ENCODE measurements at regions not wholly inside any gene's neighbourhood (a gene's known extent, or its start where the extent isn't known, plus 50 kb on each side); places are given as distances from the start of the nearest gene placed in this dataset.

DNA sequence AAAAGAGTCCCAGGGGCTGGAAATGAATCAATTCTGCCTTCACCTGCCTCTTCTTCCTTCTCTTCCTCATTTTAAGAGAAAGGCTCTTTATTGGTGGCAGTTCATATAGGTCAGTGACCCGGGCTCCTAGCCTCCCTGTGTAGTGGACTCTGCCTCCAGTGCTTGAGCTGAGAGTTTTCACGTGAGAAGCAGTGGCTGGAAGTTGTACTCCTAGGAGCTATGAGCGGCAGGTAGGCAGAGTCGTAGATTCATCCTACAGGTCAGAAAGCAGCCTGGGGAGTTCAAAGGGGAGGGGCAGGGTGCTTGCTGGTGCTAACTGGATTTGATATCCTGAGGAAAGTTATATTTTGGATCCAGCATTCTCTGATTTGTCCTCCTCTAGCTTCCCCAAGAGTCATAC is 101.1 kb downstream of the RPLP1 start:
- Mint-ChIP-seq H3K9me3 (peaks cover 11% of the 10 kb centered on the region), H3K27ac (no peak overlapping the region)

DNA sequence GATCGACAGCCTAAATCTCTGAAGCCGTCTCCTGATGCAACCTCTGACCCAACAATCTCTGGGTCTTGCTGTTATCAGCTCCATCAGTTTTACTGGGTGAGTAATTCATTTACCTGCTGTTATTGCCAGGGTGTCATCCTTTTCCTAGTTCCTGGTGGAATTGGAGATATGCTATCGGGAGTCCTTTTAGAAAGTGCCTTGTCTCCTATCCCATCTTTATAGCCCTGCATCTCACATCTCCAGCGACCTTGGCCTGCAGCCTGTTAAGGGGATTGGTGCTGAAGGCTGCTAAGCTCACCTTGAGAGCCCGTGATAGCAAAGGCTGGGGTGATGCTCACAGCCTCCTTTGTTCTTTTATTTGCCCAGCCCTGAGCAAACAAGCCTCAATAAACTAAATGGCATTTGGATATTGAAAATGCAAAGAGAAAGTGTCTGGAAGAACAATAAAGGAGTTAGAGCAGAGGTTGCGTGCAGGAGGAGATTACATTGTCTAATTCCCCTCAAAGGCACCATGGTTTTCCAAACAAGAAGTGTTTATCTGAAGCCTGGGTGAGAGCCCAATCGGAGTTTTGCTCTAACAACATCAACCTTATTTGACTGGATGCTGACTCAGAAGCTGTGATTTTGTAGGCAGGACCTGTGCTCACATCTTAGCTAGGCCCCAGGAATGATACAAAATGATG is 101.8 kb downstream of the RPLP1 start:
- peaks cover 6% of the 10 kb centered on the region for H3K36me3 Mint-ChIP-seq
- H3K27me3 Mint-ChIP-seq = peaks cover 3% of the 10 kb centered on the region
- TF ChIP-seq, protein P1, sequence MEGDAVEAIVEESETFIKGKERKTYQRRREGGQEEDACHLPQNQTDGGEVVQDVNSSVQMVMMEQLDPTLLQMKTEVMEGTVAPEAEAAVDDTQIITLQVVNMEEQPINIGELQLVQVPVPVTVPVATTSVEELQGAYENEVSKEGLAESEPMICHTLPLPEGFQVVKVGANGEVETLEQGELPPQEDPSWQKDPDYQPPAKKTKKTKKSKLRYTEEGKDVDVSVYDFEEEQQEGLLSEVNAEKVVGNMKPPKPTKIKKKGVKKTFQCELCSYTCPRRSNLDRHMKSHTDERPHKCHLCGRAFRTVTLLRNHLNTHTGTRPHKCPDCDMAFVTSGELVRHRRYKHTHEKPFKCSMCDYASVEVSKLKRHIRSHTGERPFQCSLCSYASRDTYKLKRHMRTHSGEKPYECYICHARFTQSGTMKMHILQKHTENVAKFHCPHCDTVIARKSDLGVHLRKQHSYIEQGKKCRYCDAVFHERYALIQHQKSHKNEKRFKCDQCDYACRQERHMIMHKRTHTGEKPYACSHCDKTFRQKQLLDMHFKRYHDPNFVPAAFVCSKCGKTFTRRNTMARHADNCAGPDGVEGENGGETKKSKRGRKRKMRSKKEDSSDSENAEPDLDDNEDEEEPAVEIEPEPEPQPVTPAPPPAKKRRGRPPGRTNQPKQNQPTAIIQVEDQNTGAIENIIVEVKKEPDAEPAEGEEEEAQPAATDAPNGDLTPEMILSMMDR (conservative IDR thresholded peaks at IDR 0.05) = no peak
- no peak for DNase-seq (ENCODE audit: extremely low spot score, unreplicated experiment)
- H3K4me1 Mint-ChIP-seq (ENCODE audit: unreplicated experiment) = peaks cover 33% of the 10 kb centered on the region
- no peak overlapping the region for H3K4me3 Mint-ChIP-seq
- peak overlapping the region; percentile 86 for H3K27ac Mint-ChIP-seq
- peaks cover 11% of the 10 kb centered on the region for H3K9me3 Mint-ChIP-seq

More for the DNA sequence above, 101.1 kb downstream of the RPLP1 start:
- no peak for DNase-seq (ENCODE audit: extremely low spot score, unreplicated experiment)
- H3K4me3 Mint-ChIP-seq = no peak overlapping the region
- peaks cover 6% of the 10 kb centered on the region for H3K27me3 Mint-ChIP-seq
- H3K4me1 Mint-ChIP-seq (ENCODE audit: unreplicated experiment) = peaks cover 36% of the 10 kb centered on the region
- TF ChIP-seq, protein P1 (conservative IDR thresholded peaks at IDR 0.05) = no peak
- H3K36me3 Mint-ChIP-seq = peaks cover 6% of the 10 kb centered on the region

DNA sequence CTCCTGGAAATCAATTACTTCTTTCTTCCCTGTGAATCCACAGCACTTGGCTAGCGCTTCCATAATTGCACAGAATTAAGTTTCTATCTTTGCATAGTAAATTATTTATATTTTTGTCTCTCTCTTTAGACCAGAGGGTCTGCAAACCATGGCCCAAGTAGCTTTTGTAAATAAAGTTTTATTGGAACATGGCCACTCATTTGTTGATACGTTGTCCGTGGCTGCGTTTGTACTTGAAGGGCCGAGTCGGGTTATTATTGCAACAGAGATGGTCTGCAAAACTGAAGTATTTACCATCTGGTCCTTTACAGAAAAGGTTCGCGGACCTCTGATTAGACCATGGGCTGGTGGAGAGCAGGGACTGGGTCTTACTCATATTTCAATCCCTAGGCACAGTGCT is 102.5 kb downstream of the RPLP1 start:
- TF ChIP-seq, protein P1 (conservative IDR thresholded peaks at IDR 0.05) = no peak
- H3K36me3 Mint-ChIP-seq = peaks cover 5% of the 10 kb centered on the region
- H3K27ac Mint-ChIP-seq = no peak overlapping the region
- peaks cover 3% of the 10 kb centered on the region for H3K27me3 Mint-ChIP-seq
- H3K4me1 Mint-ChIP-seq (ENCODE audit: unreplicated experiment) = peaks cover 28% of the 10 kb centered on the region
- no peak for DNase-seq (ENCODE audit: extremely low spot score, unreplicated experiment)
- no peak overlapping the region for H3K4me3 Mint-ChIP-seq
- H3K9me3 Mint-ChIP-seq = peaks cover 11% of the 10 kb centered on the region

DNA sequence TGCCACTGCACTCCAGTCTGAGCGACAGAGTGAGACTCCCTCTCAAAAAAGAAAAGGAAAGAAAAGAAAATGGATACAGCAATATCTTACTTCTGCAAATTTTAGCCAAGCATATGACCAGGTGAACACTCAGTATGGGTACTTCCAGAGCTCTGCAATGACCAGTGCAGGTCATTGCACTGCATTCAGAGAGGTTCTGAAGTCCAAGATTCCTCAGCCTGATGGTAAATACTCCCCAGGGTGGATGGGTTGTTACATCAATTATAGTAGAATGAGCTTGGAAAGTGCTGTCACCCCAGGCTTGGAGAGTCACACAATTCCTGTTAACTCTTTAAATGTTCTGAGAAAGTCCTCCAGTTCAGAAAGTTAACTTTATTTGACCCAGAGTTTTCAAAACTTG is 103.7 kb downstream of the RPLP1 start:
- TF ChIP-seq, protein P1 (conservative IDR thresholded peaks at IDR 0.05) = no peak
- Mint-ChIP-seq H3K27me3 (peaks cover 3% of the 10 kb centered on the region), H3K9me3 (peaks cover 8% of the 10 kb centered on the region), H3K36me3 (no peaks in the 10 kb centered on the region), H3K4me1 (ENCODE audit: unreplicated experiment) (peaks cover 37% of the 10 kb centered on the region), H3K4me3 (no peak overlapping the region), H3K27ac (no peak overlapping the region)
- DNase-seq (ENCODE audit: extremely low spot score, unreplicated experiment) = no peak

DNA sequence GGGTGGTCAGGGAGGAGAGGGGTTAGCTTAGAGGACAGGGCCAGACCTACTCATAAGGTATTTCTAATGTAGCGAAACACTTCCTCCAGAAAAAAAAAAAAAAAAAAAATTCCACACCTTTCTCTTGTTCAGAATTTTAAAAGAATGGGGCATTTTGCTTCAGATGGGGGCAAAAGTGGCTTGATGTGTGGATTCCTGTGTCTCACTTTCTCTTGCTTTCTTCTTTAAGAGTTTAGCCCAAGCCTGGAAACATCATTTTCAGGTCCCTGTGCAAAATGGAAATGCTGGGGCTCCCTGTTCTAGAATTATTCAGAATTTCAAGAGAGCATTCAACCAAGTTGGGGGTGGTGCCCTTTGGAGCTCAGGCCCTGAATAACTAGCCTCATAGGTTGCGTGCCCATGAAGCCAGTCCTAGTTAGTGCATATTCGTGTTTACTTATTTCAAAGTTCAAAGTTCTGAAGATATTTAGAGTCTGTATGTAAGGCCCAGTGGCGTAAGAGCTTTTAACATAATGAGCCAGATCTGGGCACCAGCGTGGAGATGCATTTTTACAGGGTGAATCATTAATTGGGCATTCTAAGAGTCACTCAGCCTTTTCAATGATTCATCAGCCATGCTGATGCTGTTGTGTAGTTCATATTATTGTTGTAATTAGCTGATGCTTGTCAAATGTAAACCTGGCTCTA is 104.5 kb downstream of the RPLP1 start:
- TF ChIP-seq, protein P1 (conservative IDR thresholded peaks at IDR 0.05) = no peak
- no peaks in the 10 kb centered on the region for H3K36me3 Mint-ChIP-seq
- H3K4me3 Mint-ChIP-seq = peak overlapping the region; percentile 39
- H3K9me3 Mint-ChIP-seq = no peaks in the 10 kb centered on the region
- peak overlapping the region; percentile 67 for H3K27ac Mint-ChIP-seq
- no peak for DNase-seq (ENCODE audit: extremely low spot score, unreplicated experiment)
- H3K4me1 Mint-ChIP-seq (ENCODE audit: unreplicated experiment) = peaks cover 37% of the 10 kb centered on the region
- peaks cover 3% of the 10 kb centered on the region for H3K27me3 Mint-ChIP-seq

Measured in type B pancreatic cell (in vitro differentiated cells).